SK-N-SH (cell line): ENCODE measurements at regions not wholly inside any gene's neighbourhood (a gene's known extent, or its start where the extent isn't known, plus 50 kb on each side); places are given as distances from the start of the nearest gene placed in this dataset.

Source experiments
- CTCF ChIA-PET: fragments of 300-600, 350-600 bp; formaldehyde crosslinking; extraction: SDS; loops from one replicate; lab custom pipeline; 2021; lab: Yijun Ruan, JAX
- POLR2A ChIA-PET: fragments of 350-600 bp; sonication (Branson Sonifier 250); formaldehyde crosslinking; extraction: SDS; loops from one replicate; lab custom pipeline; 2020; ENCODE audit warnings: antibody characterized with exemption, inconsistent platforms; lab: Yijun Ruan, JAX
- DNase-seq: peaks from one replicate; pipeline ENCODE4 v3.0.0; 2012
- H2AFZ ChIP-seq: fragments of 200-600 bp; sonication (generic); 2 replicates; pipeline ENCODE4 v1.8.1; 2016; ENCODE audit warnings: antibody characterized with exemption, mild to moderate bottlenecking, low read depth
- H3F3A ChIP-seq: fragments of 200-600 bp; sonication (generic); replicated peaks from 2 replicates; pipeline ENCODE3; 2016; ENCODE audit warnings: antibody characterized with exemption, mild to moderate bottlenecking; ENCODE audit not compliant: insufficient read depth
- H3K27ac ChIP-seq, 2 experiments: fragments of 200-500 bp in 1 of 2; fragments of 200-600 bp in 1 of 2; sonication (Bioruptor generic) in 1 of 2; sonication (generic), shearing (Covaris generic) in 1 of 2; 2 replicates each; pipeline versions ENCODE4 v1.5.1 to v1.6.1; 2014 to 2016; ENCODE audit warnings: low read depth in 2 of 2, inconsistent platforms in 1 of 2, low read length in 1 of 2, mild to moderate bottlenecking in 1 of 2, mixed read lengths in 1 of 2
- H3K27me3 ChIP-seq: fragments of 200-600 bp; sonication (generic), shearing (Covaris generic); 2 replicates; pipeline ENCODE4 v1.6.1; 2016; ENCODE audit warnings: mixed run types; ENCODE audit not compliant: insufficient read depth
- H3K36me3 ChIP-seq, 2 experiments: fragments of 200-500 bp in 1 of 2; fragments of 200-600 bp in 1 of 2; sonication (Bioruptor generic) in 1 of 2; sonication (generic) in 1 of 2; replicated peaks in 1 of 2; 2 replicates each; pipeline versions ENCODE3 to v1.5.1; 2014 to 2016; ENCODE audit warnings: low read length in 1 of 2, mild to moderate bottlenecking in 1 of 2; ENCODE audit not compliant: insufficient read depth in 2 of 2, control insufficient read depth in 1 of 2
- H3K4me1 ChIP-seq, 2 experiments: fragments of 200-500 bp in 1 of 2; fragments of 200-600 bp in 1 of 2; sonication (Bioruptor generic) in 1 of 2; sonication (generic), shearing (Covaris generic) in 1 of 2; 2 replicates each; pipeline versions ENCODE4 v1.5.1 to v1.6.1; 2014 to 2016; ENCODE audit warnings: low read depth in 1 of 2, low read length in 1 of 2, mixed run types in 1 of 2; ENCODE audit not compliant: insufficient read depth in 2 of 2, control insufficient read depth in 1 of 2
- H3K4me2 ChIP-seq: fragments of 200-600 bp; sonication (generic), shearing (Covaris generic); 2 replicates; pipeline ENCODE4 v1.6.1; 2017; ENCODE audit warnings: mixed run types
- H3K4me3 ChIP-seq, 2 experiments: fragments of 200-500 bp in 1 of 2; fragments of 200-600 bp in 1 of 2; sonication (Bioruptor generic) in 1 of 2; sonication (generic), shearing (Covaris generic) in 1 of 2; 2 replicates each; pipeline versions ENCODE4 v1.5.1 to v1.8.1; 2014 to 2016; ENCODE audit warnings: low read depth in 2 of 2, inconsistent platforms in 1 of 2, low read length in 1 of 2, mild to moderate bottlenecking in 1 of 2, mixed read lengths in 1 of 2, moderate library complexity in 1 of 2
- H3K79me2 ChIP-seq: fragments of 200-600 bp; sonication (generic); 2 replicates; pipeline ENCODE4 v1.8.1; 2017; ENCODE audit warnings: mild to moderate bottlenecking; ENCODE audit not compliant: insufficient read depth
- H3K9ac ChIP-seq: fragments of 200-600 bp; sonication (generic); 2 replicates; pipeline ENCODE4 v1.6.1; 2017; ENCODE audit warnings: mixed run types
- H3K9me2 ChIP-seq: fragments of 200-600 bp; sonication (generic); 2 replicates; pipeline ENCODE4 v1.6.1; 2017; ENCODE audit warnings: mixed run types
- H3K9me3 ChIP-seq: fragments of 200-600 bp; sonication (generic); 2 replicates; pipeline ENCODE4 v1.6.1; 2017; ENCODE audit warnings: mixed run types, mild to moderate bottlenecking, moderate library complexity
- H4K20me1 ChIP-seq: fragments of 200-600 bp; sonication (generic); 2 replicates; pipeline ENCODE4 v1.6.1; 2017; ENCODE audit warnings: mild to moderate bottlenecking, mixed run types; ENCODE audit not compliant: insufficient read depth
- FOSL2 ChIP-seq: IDR thresholded peaks from 2 replicates; pipeline ENCODE4 v1.4.0; 2012; ENCODE audit warnings: low read depth, mild to moderate bottlenecking, moderate library complexity, borderline replicate concordance
- POLR2AphosphoS5 ChIP-seq: IDR thresholded peaks from 2 replicates; pipeline ENCODE4 v1.6.1; 2012; ENCODE audit warnings: low read depth, low read length
- RFX5 ChIP-seq: IDR thresholded peaks from 2 replicates; pipeline ENCODE4 v1.6.1; 2012; ENCODE audit warnings: mild to moderate bottlenecking, improper control_type of control experiment, low read length
- WGBS: methylation state at CpG from one replicate; pipeline ENCODE4 v1.1.6; 2017; ENCODE audit warnings: low lambda C conversion rate; 5-methylcytosine and 5-hydroxymethylcytosine counted together
- TF ChIP-seq, protein P1 (sequence below): fragments of 150-350 bp; IDR thresholded peaks from 2 replicates; pipeline ENCODE4 v1.6.1; 2016; ENCODE audit warnings: mild to moderate bottlenecking, low read depth, low read length
- TF ChIP-seq, protein P2 (sequence below): fragments of 200-600 bp; sonication (generic); IDR thresholded peaks from 2 replicates; pipeline ENCODE4 v1.6.1; 2017; ENCODE audit warnings: antibody characterized with exemption, mild to moderate bottlenecking, moderate library complexity
- TF ChIP-seq, protein P3 (sequence below): IDR thresholded peaks from 2 replicates; pipeline ENCODE4 v1.6.1; 2012; ENCODE audit warnings: mild to moderate bottlenecking, low read depth, low read length, moderate library complexity
- TF ChIP-seq, protein P4 (sequence below): fragments of 150-350 bp; IDR thresholded peaks from 2 replicates; pipeline ENCODE4 v1.6.1; 2017; ENCODE audit warnings: antibody characterized with exemption, low read length, low read depth, borderline replicate concordance

DNA sequence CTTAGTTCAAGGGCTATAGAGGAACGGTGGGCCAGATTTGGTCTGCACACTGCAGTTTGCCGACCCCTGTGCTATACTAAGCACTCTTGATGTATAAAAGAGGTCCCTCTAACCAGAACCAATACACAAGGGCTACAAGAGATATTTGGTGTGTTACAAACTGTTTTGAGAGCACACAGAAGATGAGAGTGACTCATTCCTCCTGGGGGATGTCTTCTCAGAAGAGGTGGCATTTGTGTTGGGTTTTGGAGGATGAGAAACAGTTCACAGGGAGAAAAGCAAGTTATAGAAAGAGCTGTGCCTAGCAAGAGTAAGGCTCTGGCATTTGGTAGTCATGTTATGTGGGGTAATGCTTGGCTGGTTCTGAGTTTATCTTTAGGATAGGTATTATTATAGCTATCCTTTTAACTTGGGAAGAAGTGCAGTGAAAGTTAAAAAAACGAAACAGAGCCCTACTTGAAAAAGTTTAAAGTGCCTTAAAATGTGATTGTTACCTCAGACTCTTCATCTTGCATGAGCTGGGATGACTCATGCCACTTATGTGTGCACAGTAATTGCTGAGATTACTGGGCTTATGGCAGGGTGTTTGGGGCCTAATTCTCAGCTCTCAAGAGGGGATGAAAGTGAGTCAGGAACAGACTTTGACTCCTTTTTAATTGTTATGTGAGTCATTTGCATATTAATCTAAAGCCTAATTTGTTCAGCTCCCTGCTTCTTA lies 160.4 kb downstream of the KIF20B start:
- no peak overlapping the region for H3K27ac ChIP-seq
- no peak overlapping the region for H3K9ac ChIP-seq
- DNase-seq, result no peak
- TF ChIP-seq, protein P1, sequence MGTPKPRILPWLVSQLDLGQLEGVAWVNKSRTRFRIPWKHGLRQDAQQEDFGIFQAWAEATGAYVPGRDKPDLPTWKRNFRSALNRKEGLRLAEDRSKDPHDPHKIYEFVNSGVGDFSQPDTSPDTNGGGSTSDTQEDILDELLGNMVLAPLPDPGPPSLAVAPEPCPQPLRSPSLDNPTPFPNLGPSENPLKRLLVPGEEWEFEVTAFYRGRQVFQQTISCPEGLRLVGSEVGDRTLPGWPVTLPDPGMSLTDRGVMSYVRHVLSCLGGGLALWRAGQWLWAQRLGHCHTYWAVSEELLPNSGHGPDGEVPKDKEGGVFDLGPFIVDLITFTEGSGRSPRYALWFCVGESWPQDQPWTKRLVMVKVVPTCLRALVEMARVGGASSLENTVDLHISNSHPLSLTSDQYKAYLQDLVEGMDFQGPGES, result no peak
- TF ChIP-seq FOSL2 (peak; percentile 40; the same call in 1 of the 2 replicates), RFX5 (no peak), POLR2AphosphoS5 (no peak)
- TF ChIP-seq, protein P2, sequence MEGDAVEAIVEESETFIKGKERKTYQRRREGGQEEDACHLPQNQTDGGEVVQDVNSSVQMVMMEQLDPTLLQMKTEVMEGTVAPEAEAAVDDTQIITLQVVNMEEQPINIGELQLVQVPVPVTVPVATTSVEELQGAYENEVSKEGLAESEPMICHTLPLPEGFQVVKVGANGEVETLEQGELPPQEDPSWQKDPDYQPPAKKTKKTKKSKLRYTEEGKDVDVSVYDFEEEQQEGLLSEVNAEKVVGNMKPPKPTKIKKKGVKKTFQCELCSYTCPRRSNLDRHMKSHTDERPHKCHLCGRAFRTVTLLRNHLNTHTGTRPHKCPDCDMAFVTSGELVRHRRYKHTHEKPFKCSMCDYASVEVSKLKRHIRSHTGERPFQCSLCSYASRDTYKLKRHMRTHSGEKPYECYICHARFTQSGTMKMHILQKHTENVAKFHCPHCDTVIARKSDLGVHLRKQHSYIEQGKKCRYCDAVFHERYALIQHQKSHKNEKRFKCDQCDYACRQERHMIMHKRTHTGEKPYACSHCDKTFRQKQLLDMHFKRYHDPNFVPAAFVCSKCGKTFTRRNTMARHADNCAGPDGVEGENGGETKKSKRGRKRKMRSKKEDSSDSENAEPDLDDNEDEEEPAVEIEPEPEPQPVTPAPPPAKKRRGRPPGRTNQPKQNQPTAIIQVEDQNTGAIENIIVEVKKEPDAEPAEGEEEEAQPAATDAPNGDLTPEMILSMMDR, result no peak
- TF ChIP-seq, protein P3, sequence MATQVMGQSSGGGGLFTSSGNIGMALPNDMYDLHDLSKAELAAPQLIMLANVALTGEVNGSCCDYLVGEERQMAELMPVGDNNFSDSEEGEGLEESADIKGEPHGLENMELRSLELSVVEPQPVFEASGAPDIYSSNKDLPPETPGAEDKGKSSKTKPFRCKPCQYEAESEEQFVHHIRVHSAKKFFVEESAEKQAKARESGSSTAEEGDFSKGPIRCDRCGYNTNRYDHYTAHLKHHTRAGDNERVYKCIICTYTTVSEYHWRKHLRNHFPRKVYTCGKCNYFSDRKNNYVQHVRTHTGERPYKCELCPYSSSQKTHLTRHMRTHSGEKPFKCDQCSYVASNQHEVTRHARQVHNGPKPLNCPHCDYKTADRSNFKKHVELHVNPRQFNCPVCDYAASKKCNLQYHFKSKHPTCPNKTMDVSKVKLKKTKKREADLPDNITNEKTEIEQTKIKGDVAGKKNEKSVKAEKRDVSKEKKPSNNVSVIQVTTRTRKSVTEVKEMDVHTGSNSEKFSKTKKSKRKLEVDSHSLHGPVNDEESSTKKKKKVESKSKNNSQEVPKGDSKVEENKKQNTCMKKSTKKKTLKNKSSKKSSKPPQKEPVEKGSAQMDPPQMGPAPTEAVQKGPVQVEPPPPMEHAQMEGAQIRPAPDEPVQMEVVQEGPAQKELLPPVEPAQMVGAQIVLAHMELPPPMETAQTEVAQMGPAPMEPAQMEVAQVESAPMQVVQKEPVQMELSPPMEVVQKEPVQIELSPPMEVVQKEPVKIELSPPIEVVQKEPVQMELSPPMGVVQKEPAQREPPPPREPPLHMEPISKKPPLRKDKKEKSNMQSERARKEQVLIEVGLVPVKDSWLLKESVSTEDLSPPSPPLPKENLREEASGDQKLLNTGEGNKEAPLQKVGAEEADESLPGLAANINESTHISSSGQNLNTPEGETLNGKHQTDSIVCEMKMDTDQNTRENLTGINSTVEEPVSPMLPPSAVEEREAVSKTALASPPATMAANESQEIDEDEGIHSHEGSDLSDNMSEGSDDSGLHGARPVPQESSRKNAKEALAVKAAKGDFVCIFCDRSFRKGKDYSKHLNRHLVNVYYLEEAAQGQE, result no peak
- TF ChIP-seq, all 33 proteins: peak for 1
- H3K4me3 ChIP-seq, result no peak overlapping the region
- CTCF ChIA-PET, result interaction anchor here (1.2 kb wide), 1 partner anchor 8 kb away, joined by 6 read pairs; no protein-coding TSS in a partner anchor
- no peaks in the 10 kb centered on the region for H3K9me3 ChIP-seq
- H3K79me2 ChIP-seq, result no peaks in the 10 kb centered on the region
- POLR2A ChIA-PET, result no interaction called here
- H4K20me1 ChIP-seq, result no peaks in the 10 kb centered on the region
- no peaks in the 10 kb centered on the region for H3F3A ChIP-seq
- no peaks in the 10 kb centered on the region for H3K36me3 ChIP-seq
- H3K27me3 ChIP-seq, result no peaks in the 10 kb centered on the region; the same call in 1 of the 2 replicates
- H3K9me2 ChIP-seq, result no peaks in the 10 kb centered on the region
- H2AFZ ChIP-seq, result no peak overlapping the region
- 12% methylated on average over 3 of the region's 3 CpGs for WGBS
- H3K4me2 ChIP-seq, result peak overlapping the region; percentile 73; the same call in 1 of the 2 replicates
- H3K4me1 ChIP-seq, result peaks cover 0 to 4% of the 10 kb centered on the region in 2 experiments; a peak in 1 of 4 replicates

DNA sequence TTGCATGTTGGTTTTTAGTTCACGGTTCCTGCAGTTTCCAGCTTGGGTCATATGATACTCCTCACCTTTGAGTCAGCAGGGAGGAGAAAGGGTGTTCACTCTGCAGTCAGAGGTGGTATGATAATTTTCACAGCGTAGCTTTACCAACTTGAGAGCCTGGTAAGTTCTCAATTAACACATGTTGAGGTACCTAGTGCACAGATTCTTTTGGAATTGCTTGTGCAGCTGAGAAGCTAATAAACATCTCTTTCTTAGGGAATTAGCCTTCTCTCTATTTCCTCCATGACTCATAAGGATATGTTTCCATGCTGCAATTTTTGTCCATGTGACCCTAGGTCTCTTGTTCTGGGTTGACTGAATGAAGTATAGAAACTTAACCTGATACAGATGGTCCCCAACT lies 166.6 kb downstream of the KIF20B start:
- Histone ChIP-seq H2AFZ (peak overlapping the region; percentile 30; the same call in 1 of the 2 replicates), H4K20me1 (no peaks in the 10 kb centered on the region), H3K27ac (no peak overlapping the region), H3K9me3 (no peaks in the 10 kb centered on the region), H3K36me3 (no peaks in the 10 kb centered on the region), H3F3A (no peaks in the 10 kb centered on the region), H3K9me2 (no peaks in the 10 kb centered on the region)
- CTCF ChIA-PET, result interaction anchor here (1.7 kb wide), 1 partner anchor 13 kb away, joined by 6 read pairs; no protein-coding TSS in a partner anchor
- WGBS, result 0% methylated on average over 2 of the region's 2 CpGs
- TF ChIP-seq, protein P4, sequence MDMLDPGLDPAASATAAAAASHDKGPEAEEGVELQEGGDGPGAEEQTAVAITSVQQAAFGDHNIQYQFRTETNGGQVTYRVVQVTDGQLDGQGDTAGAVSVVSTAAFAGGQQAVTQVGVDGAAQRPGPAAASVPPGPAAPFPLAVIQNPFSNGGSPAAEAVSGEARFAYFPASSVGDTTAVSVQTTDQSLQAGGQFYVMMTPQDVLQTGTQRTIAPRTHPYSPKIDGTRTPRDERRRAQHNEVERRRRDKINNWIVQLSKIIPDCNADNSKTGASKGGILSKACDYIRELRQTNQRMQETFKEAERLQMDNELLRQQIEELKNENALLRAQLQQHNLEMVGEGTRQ, result no peak
- TF ChIP-seq, all 33 proteins: peak for 0
- POLR2A ChIA-PET, result no interaction called here
- Histone ChIP-seq H3K9ac (no peak overlapping the region), H3K4me1 (no peaks in the 10 kb centered on the region; a peak in 2 of 4 replicates), H3K79me2 (no peaks in the 10 kb centered on the region), H3K4me2 (no peak overlapping the region), H3K4me3 (no peak overlapping the region), H3K27me3 (no peaks in the 10 kb centered on the region; the same call in 1 of the 2 replicates)
- DNase-seq, result no peak
